H1 (cell line): ENCODE measurements at regions not wholly inside any gene's neighbourhood (a gene's known extent, or its start where the extent isn't known, plus 50 kb on each side); places are given as distances from the start of the nearest gene placed in this dataset.

ENCODE experiments used
- CTCF ChIA-PET: fragments of 300-600 bp; sonication (Branson Sonifier 250); formaldehyde crosslinking; loops from one replicate; lab custom pipeline; 2021; ENCODE audit not compliant: partially characterized antibody; lab: Charles Lee
- POLR2A ChIA-PET: fragments of 300-600 bp; sonication (Branson Sonifier 250); formaldehyde crosslinking; loops from one replicate; lab custom pipeline; 2021; ENCODE audit warnings: inconsistent platforms; ENCODE audit not compliant: partially characterized antibody; lab: Charles Lee
- DNase-seq, 2 experiments: peaks; one replicate each; pipeline versions ENCODE4 v3.0.0 to v3.0.0-alpha.2; 2010 to 2022; ENCODE audit warnings: low spot score in 2 of 2, low read depth in 1 of 2, mixed read lengths in 1 of 2
- FAIRE-seq: peaks from 2 replicates; lab custom pipeline; 2011; peaks lifted over from hg19 to GRCh38; lab: Jason Lieb, UNC
- H2AFZ ChIP-seq: 2 replicates; pipeline ENCODE4 v1.8.1; 2012; ENCODE audit warnings: low read length, inconsistent platforms
- H2AK5ac ChIP-seq: 2 replicates; pipeline ENCODE4 v1.6.1; 2013; ENCODE audit warnings: low read depth, low read length
- H2BK120ac ChIP-seq: replicated peaks from 2 replicates; pipeline ENCODE3; 2013; ENCODE audit warnings: low read depth, low read length, inconsistent platforms
- H2BK12ac ChIP-seq: 2 replicates; pipeline ENCODE4 v1.6.1; 2013; ENCODE audit warnings: low read depth, low read length
- H2BK15ac ChIP-seq: 2 replicates; pipeline ENCODE4 v1.6.1; 2013; ENCODE audit warnings: low read length
- H2BK20ac ChIP-seq: 2 replicates; pipeline ENCODE4 v1.6.1; 2013; ENCODE audit warnings: low read length
- H2BK5ac ChIP-seq: 2 replicates; pipeline ENCODE4 v1.6.1; 2013; ENCODE audit warnings: low read depth, low read length
- H3K14ac ChIP-seq: 2 replicates; pipeline ENCODE4 v1.6.1; 2013; ENCODE audit warnings: inconsistent platforms; ENCODE audit not compliant: insufficient read length
- H3K18ac ChIP-seq: 2 replicates; pipeline ENCODE4 v1.6.1; 2013; ENCODE audit warnings: low read length; ENCODE audit errors: extremely low read depth
- H3K23ac ChIP-seq: 2 replicates; pipeline ENCODE4 v1.6.1; 2013; ENCODE audit warnings: inconsistent platforms; ENCODE audit not compliant: insufficient read length
- H3K23me2 ChIP-seq: 2 replicates; pipeline ENCODE4 v1.6.1; 2013; ENCODE audit warnings: low read depth, low read length
- H3K27ac ChIP-seq: 2 replicates; pipeline ENCODE4 v1.6.1; 2011; ENCODE audit warnings: low read depth, low read length, inconsistent platforms
- H3K27me3 ChIP-seq, 4 experiments: replicated peaks in 1 of 4; 1 replicate in 1 of 4; 2 replicates in 3 of 4; pipeline versions ENCODE4 v1.6.1 to v1.8.1; 2011 to 2013; ENCODE audit warnings: low read length in 3 of 4, mild to moderate bottlenecking in 3 of 4, inconsistent platforms in 2 of 4, mixed read lengths in 2 of 4, moderate library complexity in 1 of 4; ENCODE audit not compliant: control insufficient read depth in 3 of 4, insufficient read depth in 3 of 4; ENCODE audit errors: extremely low read depth in 1 of 4
- H3K36me3 ChIP-seq, 4 experiments: 2 replicates each; pipeline versions ENCODE4 v1.6.1 to v1.8.1; 2011 to 2013; ENCODE audit warnings: mild to moderate bottlenecking in 4 of 4, low read length in 3 of 4, moderate library complexity in 2 of 4, control low read depth in 1 of 4, inconsistent platforms in 1 of 4; ENCODE audit not compliant: insufficient read depth in 4 of 4, control insufficient read depth in 2 of 4
- H3K4ac ChIP-seq: replicated peaks from 2 replicates; pipeline ENCODE3; 2013; ENCODE audit warnings: low read length, low read depth, mixed read lengths, inconsistent platforms; ENCODE audit not compliant: insufficient read length
- H3K4me1 ChIP-seq, 4 experiments: replicated peaks in 1 of 4; 1 replicate in 1 of 4; 2 replicates in 3 of 4; pipeline versions ENCODE4 v1.6.1 to v1.8.1; 2011 to 2013; ENCODE audit warnings: low read length in 3 of 4, inconsistent platforms in 2 of 4, mixed read lengths in 1 of 4; ENCODE audit not compliant: insufficient read depth in 4 of 4, control insufficient read depth in 3 of 4
- H3K4me2 ChIP-seq, 2 experiments: 2 replicates each; pipeline versions ENCODE4 v1.6.1 to v1.8.1; 2011 to 2013; ENCODE audit warnings: low read depth in 2 of 2, low read length in 2 of 2, control low read depth in 1 of 2, inconsistent platforms in 1 of 2, mild to moderate bottlenecking in 1 of 2; ENCODE audit not compliant: insufficient read depth in 1 of 2
- H3K4me3 ChIP-seq, 4 experiments: fragments of 200-600, 300-600 bp in 1 of 4; sonication (generic), shearing (Covaris generic), sonication (Bioruptor Twin) in 1 of 4; 2 replicates each; pipeline versions ENCODE4 v1.5.1 to v1.8.1; 2011 to 2016; ENCODE audit warnings: low read length in 4 of 4, low read depth in 3 of 4, control low read depth in 2 of 4, inconsistent platforms in 2 of 4, mild to moderate bottlenecking in 2 of 4, mixed read lengths in 1 of 4, moderate library complexity in 1 of 4; ENCODE audit not compliant: insufficient read depth in 2 of 4; ENCODE audit errors: extremely low read depth in 1 of 4
- H3K56ac ChIP-seq: replicated peaks from 2 replicates; pipeline ENCODE3; 2013; ENCODE audit warnings: low read depth, mild to moderate bottlenecking, mixed read lengths, low read length, inconsistent platforms; ENCODE audit not compliant: insufficient read length
- H3K79me1 ChIP-seq: 2 replicates; pipeline ENCODE4 v1.6.1; 2013; ENCODE audit warnings: low read depth, low read length, control low read depth
- H3K79me2 ChIP-seq, 2 experiments: 2 replicates each; pipeline versions ENCODE4 v1.6.1 to v1.8.1; 2012 to 2013; ENCODE audit warnings: low read length in 2 of 2, mild to moderate bottlenecking in 2 of 2, inconsistent platforms in 1 of 2; ENCODE audit not compliant: insufficient read depth in 2 of 2, control insufficient read depth in 1 of 2
- H3K9ac ChIP-seq, 4 experiments: replicated peaks in 1 of 4; 1 replicate in 1 of 4; 2 replicates in 3 of 4; pipeline versions ENCODE4 v1.6.1 to v1.8.1; 2011 to 2013; ENCODE audit warnings: low read depth in 3 of 4, low read length in 3 of 4, control low read depth in 2 of 4, mild to moderate bottlenecking in 2 of 4, moderate library complexity in 2 of 4, inconsistent platforms in 1 of 4; ENCODE audit errors: extremely low read depth in 1 of 4
- H3K9me3 ChIP-seq, 2 experiments: 2 replicates each; pipeline versions ENCODE4 v1.6.1 to v1.8.1; 2012 to 2013; ENCODE audit warnings: mild to moderate bottlenecking in 2 of 2, moderate library complexity in 2 of 2, control low read depth in 1 of 2, inconsistent platforms in 1 of 2, low read depth in 1 of 2, low read length in 1 of 2, mixed read lengths in 1 of 2; ENCODE audit not compliant: insufficient read depth in 2 of 2
- H4K20me1 ChIP-seq, 2 experiments: replicated peaks in 1 of 2; 2 replicates each; pipeline versions ENCODE3 to v1.8.1; 2011 to 2013; ENCODE audit warnings: inconsistent platforms in 2 of 2, low read length in 2 of 2, mild to moderate bottlenecking in 1 of 2; ENCODE audit not compliant: insufficient read depth in 2 of 2, control insufficient read depth in 1 of 2
- H4K5ac ChIP-seq: 2 replicates; pipeline ENCODE4 v1.6.1; 2013; ENCODE audit warnings: low read length, low read depth, mixed read lengths, inconsistent platforms; ENCODE audit not compliant: insufficient read length
- H4K8ac ChIP-seq: 2 replicates; pipeline ENCODE4 v1.8.0; 2013; ENCODE audit warnings: mild to moderate bottlenecking, moderate library complexity, low read length, inconsistent platforms; ENCODE audit not compliant: insufficient read depth; ENCODE audit errors: extremely low read depth
- H4K91ac ChIP-seq: replicated peaks from 2 replicates; pipeline ENCODE3; 2013; ENCODE audit warnings: low read length, mixed read lengths, inconsistent platforms; ENCODE audit not compliant: insufficient read length
- CBX5 ChIP-seq: fragments of 300-800, 300-1000 bp; sonication (generic); IDR thresholded peaks from 2 replicates; pipeline ENCODE4 v1.7.1; 2016; ENCODE audit warnings: antibody characterized with exemption, low read length, low read depth
- EGR1 ChIP-seq: IDR thresholded peaks from 2 replicates; pipeline ENCODE4 v1.6.1; 2011; ENCODE audit warnings: low read depth, low read length, borderline replicate concordance
- KDM1A ChIP-seq: fragments of 200-600, 300-600 bp; sonication (generic); IDR thresholded peaks from 2 replicates; pipeline ENCODE4 v1.7.1; 2016; ENCODE audit warnings: mild to moderate bottlenecking, low read length, borderline replicate concordance
- NANOG ChIP-seq: IDR thresholded peaks from 2 replicates; pipeline ENCODE4 v1.6.1; 2011; ENCODE audit warnings: low read length, low read depth, mild to moderate bottlenecking, inconsistent platforms; ENCODE audit not compliant: insufficient read depth, poor library complexity, severe bottlenecking
- RAD21 ChIP-seq, 2 experiments: IDR thresholded peaks in 1 of 2; conservative IDR thresholded peaks in 1 of 2; 2 replicates each; pipeline ENCODE4 v1.6.1; 2011; ENCODE audit warnings: low read depth in 2 of 2, low read length in 2 of 2, improper control_type of control experiment in 1 of 2, inconsistent platforms in 1 of 2, mild to moderate bottlenecking in 1 of 2, moderate library complexity in 1 of 2
- RFX5 ChIP-seq: IDR thresholded peaks from 2 replicates; pipeline ENCODE4 v1.6.1; 2011; ENCODE audit warnings: low read depth, low read length, improper control_type of control experiment, borderline replicate concordance
- SUZ12 ChIP-seq: fragments of 200-600 bp; sonication (generic); IDR thresholded peaks from 2 replicates; pipeline ENCODE4 v1.6.1; 2012; ENCODE audit warnings: mild to moderate bottlenecking, inconsistent platforms, low read length, moderate library complexity, mixed read lengths
- YY1 ChIP-seq: IDR thresholded peaks from 2 replicates; pipeline ENCODE4 v1.6.1; 2011; ENCODE audit warnings: low read depth, mild to moderate bottlenecking, low read length
- WGBS, 2 experiments: shearing (Covaris generic) in 1 of 2; methylation state at CpG; one replicate each; pipeline versions ENCODE4 v1.1.6 to v1.1.7; 2013 to 2015; ENCODE audit warnings: low lambda C conversion rate in 2 of 2, mixed read lengths in 2 of 2, inconsistent platforms in 1 of 2, low coverage in 1 of 2, missing lambda C conversion rate in 1 of 2; ENCODE audit not compliant: insufficient replicate concordance in 2 of 2, insufficient coverage in 1 of 2, insufficient read length in 1 of 2; ENCODE audit errors: extremely low coverage in 1 of 2, missing lambda C conversion rate in 1 of 2; 5-methylcytosine and 5-hydroxymethylcytosine counted together

- Histone ChIP-seq H3K4me3 (no peak overlapping the region), H3K23me2 (no peaks in the 10 kb centered on the region), H3K4me2 (no peak overlapping the region), H3K23ac (no peak overlapping the region), H4K20me1 (no peaks in the 10 kb centered on the region), H3K18ac (no peak overlapping the region), H2BK12ac (no peak overlapping the region), H3K79me2 (no peaks in the 10 kb centered on the region), H2AK5ac (no peak overlapping the region), H3K36me3 (no peaks in the 10 kb centered on the region), H3K4ac (no peak overlapping the region), H2AFZ (0 out of 2 replicates have a peak overlapping the region, but pooled peaks have one; percentile 21), H4K8ac (no peak overlapping the region), H3K9ac (no peak overlapping the region), H4K5ac (no peak overlapping the region), H3K27ac (no peak overlapping the region), H3K9me3 (no peaks in the 10 kb centered on the region), H2BK20ac (no peak overlapping the region), H2BK120ac (no peak overlapping the region), H3K56ac (no peak overlapping the region), H2BK15ac (no peak overlapping the region), H3K79me1 (no peaks in the 10 kb centered on the region), H3K4me1 (peaks cover 0 to 5% (median 1%) of the 10 kb centered on the region in 4 experiments; a peak in 4 of 7 replicates), H4K91ac (no peak overlapping the region), H3K14ac (no peak overlapping the region), H2BK5ac (no peak overlapping the region), H3K27me3 (no peaks in the 10 kb centered on the region)
- POLR2A ChIA-PET: no interaction called here
- CTCF ChIA-PET: interaction anchor here (5.8 kb wide), 1 partner anchor 11 kb away, joined by 39 read pairs; no protein-coding TSS in a partner anchor
- no peak for FAIRE-seq
- no peak for DNase-seq
- 93% methylated on average over 5 of the region's 5 CpGs; no CpG with 5 or more reads in 1 of the 2 experiments for WGBS, 2 experiments
- no peak for TF ChIP-seq SUZ12
- TF ChIP-seq NANOG: no peak
- TF ChIP-seq RFX5: no peak
- TF ChIP-seq YY1: no peak
- no peak for TF ChIP-seq KDM1A
- TF ChIP-seq EGR1: no peak
- no peak for TF ChIP-seq CBX5
- TF ChIP-seq RAD21 (IDR thresholded peaks at IDR 0.05 in 1 of 2, conservative IDR thresholded peaks at IDR 0.05 in 1 of 2; ENCODE audit: low read depth in 2 of 2, low read length in 2 of 2): no peak
These were observed 137.6 kb upstream of the HNMT start for GRCh38 chr2:137826373-137827372.
